ENCODE measurements at regions not wholly inside any gene's neighbourhood (a gene's known extent, or its start where the extent isn't known, plus 50 kb on each side); places are given as distances from the start of the nearest gene placed in this dataset.

DNA sequence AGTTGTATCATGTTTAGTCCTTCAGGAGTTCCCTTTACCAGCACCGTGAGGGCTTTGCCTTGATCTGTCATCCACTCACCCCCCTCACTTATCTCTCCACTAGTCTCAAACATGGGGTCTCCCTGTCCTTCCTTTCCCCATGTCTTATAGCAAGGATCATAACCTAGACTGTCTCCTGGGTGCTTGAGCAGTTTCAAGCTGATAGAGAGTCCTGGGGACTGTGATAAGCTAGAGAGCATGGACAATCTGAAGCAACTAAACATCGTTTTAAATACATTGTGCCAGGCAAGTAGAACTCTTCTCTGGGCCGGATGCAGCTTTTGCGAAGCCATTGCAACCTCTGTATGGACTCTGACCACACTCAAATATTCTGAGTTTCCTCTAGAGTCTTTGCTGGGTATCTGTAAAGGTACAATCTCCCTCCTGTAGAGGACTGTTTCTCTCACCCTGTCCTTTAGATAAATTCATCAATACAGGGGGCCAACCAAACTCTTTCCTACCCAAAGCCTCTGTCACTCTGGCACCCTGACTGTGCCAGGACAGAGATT is 684.6 kb upstream of the NR2F2 start:
- intact Hi-C loops (cut with DNase I): no loop called here
- Histone ChIP-seq H3K9me3 (no peaks in the 10 kb centered on the region), H3K36me3 (no peaks in the 10 kb centered on the region), H3K27me3 (no peaks in the 10 kb centered on the region), H3K4me1 (no peaks in the 10 kb centered on the region), H3K27ac (no peak overlapping the region), H3K4me3 (no peak overlapping the region)
- 77 to 79% methylated on average over 4 of the region's 4 CpGs for WGBS, 2 donors
- TF ChIP-seq, protein P1, sequence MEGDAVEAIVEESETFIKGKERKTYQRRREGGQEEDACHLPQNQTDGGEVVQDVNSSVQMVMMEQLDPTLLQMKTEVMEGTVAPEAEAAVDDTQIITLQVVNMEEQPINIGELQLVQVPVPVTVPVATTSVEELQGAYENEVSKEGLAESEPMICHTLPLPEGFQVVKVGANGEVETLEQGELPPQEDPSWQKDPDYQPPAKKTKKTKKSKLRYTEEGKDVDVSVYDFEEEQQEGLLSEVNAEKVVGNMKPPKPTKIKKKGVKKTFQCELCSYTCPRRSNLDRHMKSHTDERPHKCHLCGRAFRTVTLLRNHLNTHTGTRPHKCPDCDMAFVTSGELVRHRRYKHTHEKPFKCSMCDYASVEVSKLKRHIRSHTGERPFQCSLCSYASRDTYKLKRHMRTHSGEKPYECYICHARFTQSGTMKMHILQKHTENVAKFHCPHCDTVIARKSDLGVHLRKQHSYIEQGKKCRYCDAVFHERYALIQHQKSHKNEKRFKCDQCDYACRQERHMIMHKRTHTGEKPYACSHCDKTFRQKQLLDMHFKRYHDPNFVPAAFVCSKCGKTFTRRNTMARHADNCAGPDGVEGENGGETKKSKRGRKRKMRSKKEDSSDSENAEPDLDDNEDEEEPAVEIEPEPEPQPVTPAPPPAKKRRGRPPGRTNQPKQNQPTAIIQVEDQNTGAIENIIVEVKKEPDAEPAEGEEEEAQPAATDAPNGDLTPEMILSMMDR (IDR thresholded peaks at IDR 0.05): no peak
- TF ChIP-seq POLR2A (IDR thresholded peaks at IDR 0.05): no peak
- no peak for DNase-seq

DNA sequence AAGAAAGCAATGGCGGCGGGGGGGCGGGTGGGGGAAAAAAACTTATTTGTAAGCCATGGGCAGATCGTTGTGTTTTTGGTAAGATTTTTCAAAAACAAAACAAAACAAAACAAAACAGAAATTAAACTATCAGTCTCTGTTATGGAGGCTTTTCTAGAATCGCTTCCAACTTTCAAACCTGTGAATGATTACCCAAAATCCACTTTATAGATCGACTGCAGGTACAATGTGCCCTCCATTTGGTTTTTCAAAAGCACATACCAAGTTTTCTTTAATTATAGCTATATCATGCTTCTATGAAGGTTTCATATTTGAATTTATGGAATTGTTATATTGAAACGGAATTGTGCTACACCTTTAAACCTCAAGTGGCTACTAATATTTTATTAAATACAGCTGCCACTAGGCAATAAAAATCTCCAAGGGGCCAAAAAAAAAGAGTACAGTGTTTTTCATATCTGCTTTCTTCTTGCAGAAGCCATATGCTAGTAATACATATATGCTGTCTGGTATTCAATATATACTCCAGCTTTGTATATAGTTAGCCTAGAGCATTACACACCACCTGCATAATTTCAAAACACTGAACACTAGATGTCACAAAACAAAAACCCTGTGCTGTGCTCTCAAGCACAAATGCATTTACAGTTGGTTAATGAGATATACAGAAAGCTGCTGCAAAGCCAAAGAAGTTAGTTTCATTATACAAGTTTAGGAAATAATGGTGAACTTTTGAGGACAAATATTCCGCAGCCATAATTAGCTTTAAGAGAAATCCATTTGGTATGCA is 683.8 kb upstream of the NR2F2 start:
- 74 to 85% methylated on average over 8 of the region's 8 CpGs for WGBS, 2 donors
- H3K4me1 ChIP-seq: no peaks in the 10 kb centered on the region

DNA sequence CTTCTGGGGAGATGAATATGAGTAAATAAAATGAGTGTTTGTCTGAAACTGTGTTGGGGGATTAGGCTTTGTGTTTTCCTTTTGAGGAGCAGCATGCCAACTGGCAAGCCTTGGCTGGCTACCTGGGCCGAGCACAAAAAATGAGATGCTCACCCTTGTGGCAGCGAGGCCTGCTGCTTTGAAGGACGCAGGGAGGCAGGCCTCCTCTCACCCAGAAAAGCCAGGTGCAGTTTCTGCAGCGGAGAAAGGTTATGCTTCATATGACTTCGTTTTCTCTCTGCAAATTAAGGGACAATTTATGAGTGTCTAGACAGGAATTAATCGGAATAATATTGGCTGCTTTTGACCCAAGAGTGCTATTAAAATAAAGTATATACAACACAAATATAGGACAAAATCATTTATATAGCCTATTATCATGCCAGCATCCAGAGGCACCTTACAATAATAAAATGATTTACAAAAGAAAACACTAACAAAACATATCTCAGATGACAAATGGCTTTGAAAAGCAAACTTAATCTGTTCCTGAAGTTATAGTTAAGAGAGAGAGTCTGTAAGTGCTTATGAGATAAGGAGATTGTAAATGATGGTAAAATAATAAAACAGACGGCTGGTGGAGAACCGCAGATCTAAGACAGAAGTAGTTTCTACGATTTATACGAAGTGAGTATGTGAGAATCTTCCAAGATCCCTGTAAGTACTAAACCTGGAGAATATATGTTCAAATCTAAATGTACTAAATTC is 682.8 kb upstream of the NR2F2 start:
- TF ChIP-seq POLR2A (IDR thresholded peaks at IDR 0.05): no peak
- TF ChIP-seq, protein P1 (IDR thresholded peaks at IDR 0.05): no peak
- no peaks in the 10 kb centered on the region for H3K4me1 ChIP-seq
- no peak for DNase-seq
- 62 to 82% methylated on average over 10 of the region's 10 CpGs for WGBS, 2 donors
- no peaks in the 10 kb centered on the region for H3K27me3 ChIP-seq
- no peaks in the 10 kb centered on the region for H3K9me3 ChIP-seq
- H3K4me3 ChIP-seq: no peak overlapping the region
- H3K27ac ChIP-seq: no peak overlapping the region
- no peaks in the 10 kb centered on the region for H3K36me3 ChIP-seq
- intact Hi-C loops (cut with DNase I): no loop called here

More for the DNA sequence above, 683.8 kb upstream of the NR2F2 start:
- Histone ChIP-seq H3K36me3 (no peaks in the 10 kb centered on the region), H3K27me3 (no peaks in the 10 kb centered on the region), H3K27ac (no peak overlapping the region), H3K4me3 (no peak overlapping the region), H3K9me3 (no peaks in the 10 kb centered on the region)
- intact Hi-C loops (cut with DNase I): no loop called here
- DNase-seq: no peak
- TF ChIP-seq POLR2A (IDR thresholded peaks at IDR 0.05): no peak

DNA sequence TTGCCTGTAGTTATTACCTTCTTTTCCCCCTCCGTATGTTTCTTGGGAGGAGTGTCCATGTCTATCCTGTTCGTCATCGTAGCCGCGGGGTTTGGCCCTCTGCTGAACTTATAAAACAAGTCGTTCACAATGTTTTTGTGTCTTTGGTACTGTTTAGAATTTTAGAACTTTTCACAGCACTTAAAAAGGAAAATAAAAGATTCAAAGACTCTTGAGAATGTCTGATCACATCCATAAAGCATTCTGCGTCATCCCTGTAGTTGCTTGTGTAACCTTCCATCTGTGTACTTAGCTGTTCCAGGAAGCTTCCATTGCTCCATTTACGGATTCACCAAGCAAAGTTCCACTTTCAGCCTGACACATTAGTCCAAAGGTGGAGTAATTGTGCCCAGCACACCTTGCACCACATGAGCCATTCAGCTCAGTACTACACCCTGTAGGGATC is 677.1 kb upstream of the NR2F2 start:
- no peaks in the 10 kb centered on the region for H3K36me3 ChIP-seq
- H3K9me3 ChIP-seq: no peaks in the 10 kb centered on the region
- H3K4me1 ChIP-seq: no peaks in the 10 kb centered on the region
- no peak for DNase-seq
- no peak overlapping the region for H3K4me3 ChIP-seq
- no peak for TF ChIP-seq POLR2A (IDR thresholded peaks at IDR 0.05)
- TF ChIP-seq, protein P1 (IDR thresholded peaks at IDR 0.05): no peak
- no peaks in the 10 kb centered on the region for H3K27me3 ChIP-seq
- H3K27ac ChIP-seq: no peak overlapping the region
- intact Hi-C loops (cut with DNase I): no loop called here
- WGBS, 2 donors: 86 to 90% methylated on average over 8 of the region's 8 CpGs

DNA sequence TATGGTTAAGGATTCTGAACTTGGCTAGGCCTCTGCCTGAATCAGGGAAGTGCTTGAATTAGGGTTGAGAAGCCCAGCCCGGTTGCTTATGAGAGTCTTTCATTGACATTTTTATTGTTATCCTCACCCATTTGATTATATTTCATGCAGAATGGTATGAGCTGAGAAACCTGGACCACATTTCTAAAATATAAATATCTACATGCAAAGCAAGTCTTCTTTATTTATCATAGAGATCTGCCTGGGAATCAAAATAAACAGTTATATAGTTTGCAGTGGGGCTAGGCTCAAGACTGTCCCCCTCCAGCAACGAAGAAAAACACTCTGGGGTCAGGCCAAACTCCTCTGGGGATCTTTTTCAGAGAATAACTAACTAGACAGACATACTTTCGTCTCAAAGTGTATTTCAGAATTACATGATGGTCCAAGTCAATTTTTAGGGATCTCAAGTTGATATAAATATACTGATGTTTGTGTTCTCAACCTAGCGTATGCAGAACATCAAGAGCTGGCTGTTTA is 675.4 kb upstream of the NR2F2 start:
- Histone ChIP-seq H3K4me3 (no peak overlapping the region), H3K4me1 (no peaks in the 10 kb centered on the region), H3K27ac (no peak overlapping the region), H3K9me3 (no peaks in the 10 kb centered on the region), H3K27me3 (no peaks in the 10 kb centered on the region), H3K36me3 (no peaks in the 10 kb centered on the region)
- intact Hi-C loops (cut with DNase I): no loop called here
- TF ChIP-seq, protein P1 (IDR thresholded peaks at IDR 0.05): no peak
- TF ChIP-seq POLR2A (IDR thresholded peaks at IDR 0.05): no peak
- no peak for DNase-seq
- WGBS, 2 donors: 48 to 61% methylated on average over 4 of the region's 4 CpGs
